ENCODE measurements at regions not wholly inside any gene's neighbourhood (a gene's known extent, or its start where the extent isn't known, plus 50 kb on each side); places are given as distances from the start of the nearest gene placed in this dataset.

- CTCF ChIA-PET, result interaction anchor here (0.9 to 2.1 kb wide), 3 partner anchors 9 to 22 kb away, joined by 3 to 9 read pairs (median 3); no protein-coding TSS in a partner anchor
- no peak for DNase-seq (ENCODE audit: extremely low spot score)
- POLR2A ChIA-PET, result no interaction called here
- no peak for TF ChIP-seq CTCF (IDR thresholded peaks at IDR 0.05; ENCODE audit: control extremely low read depth, extremely low read depth, low read depth, missing control alignments)
Measured at GRCh38 chr10:8379906-8380832, 325.7 kb downstream of the GATA3 start.

GRCh38 chr10:8380833-8381496 lies 326.5 kb downstream of the GATA3 start:
- no peak for DNase-seq (ENCODE audit: extremely low spot score)
- TF ChIP-seq CTCF (IDR thresholded peaks at IDR 0.05; ENCODE audit: control extremely low read depth, extremely low read depth, low read depth, missing control alignments), result no peak
- POLR2A ChIA-PET, result no interaction called here
- CTCF ChIA-PET, result interaction anchor here (2.1 kb wide), 1 partner anchor 9 kb away, joined by 9 read pairs; no protein-coding TSS in a partner anchor

- no peak for TF ChIP-seq CTCF (IDR thresholded peaks at IDR 0.05; ENCODE audit: control extremely low read depth, extremely low read depth, low read depth, missing control alignments)
- ChIA-PET CTCF (no interaction called here), POLR2A (no interaction called here)
- DNase-seq (ENCODE audit: extremely low spot score), result no peak
Measured at GRCh38 chr10:8386781-8387180, 332.3 kb downstream of the GATA3 start.

- DNase-seq (ENCODE audit: extremely low spot score), result no peak
- ChIA-PET POLR2A (no interaction called here), CTCF (interaction anchor here (1.2 to 1.9 kb wide), 3 partner anchors 9 to 13 kb away, joined by 3 to 9 read pairs (median 6); no protein-coding TSS in a partner anchor)
- TF ChIP-seq CTCF (IDR thresholded peaks at IDR 0.05; ENCODE audit: control extremely low read depth, extremely low read depth, low read depth, missing control alignments), result no peak
Measured at GRCh38 chr10:8389630-8390029, 335.1 kb downstream of the GATA3 start.

- ChIA-PET POLR2A (no interaction called here), CTCF (no interaction called here)
- TF ChIP-seq CTCF (IDR thresholded peaks at IDR 0.05; ENCODE audit: control extremely low read depth, extremely low read depth, low read depth, missing control alignments), result no peak
- no peak for DNase-seq (ENCODE audit: extremely low spot score)
Measured at GRCh38 chr10:8392216-8392615, 337.7 kb downstream of the GATA3 start.

GRCh38 chr10:8393531-8393930 lies 339.0 kb downstream of the GATA3 start:
- ChIA-PET POLR2A (no interaction called here), CTCF (interaction anchor here (1.7 to 2.2 kb wide), 2 partner anchors 9 to 39 kb away, joined by 3 to 7 read pairs; no protein-coding TSS in a partner anchor)
- no peak for DNase-seq (ENCODE audit: extremely low spot score)
- no peak for TF ChIP-seq CTCF (IDR thresholded peaks at IDR 0.05; ENCODE audit: control extremely low read depth, extremely low read depth, low read depth, missing control alignments)
